Stimulated activated naive CD8-positive, alpha-beta T cell treated with anti-CD3 and anti-CD28 coated beads, Interleukin-15, Interleukin-2, amounts not matched to agents 100 ng/mL and 50 ng/mL, for 24 hours (primary cell): ENCODE measurements at regions not wholly inside any gene's neighbourhood (a gene's known extent, or its start where the extent isn't known, plus 50 kb on each side); places are given as distances from the start of the nearest gene placed in this dataset.

ENCODE experiments used
- H3K27ac Mint-ChIP-seq: one replicate; pipeline ENCODE4 v1.8.0; 2021; ENCODE audit warnings: mild to moderate bottlenecking, mixed read lengths
- H3K27me3 Mint-ChIP-seq: one replicate; pipeline ENCODE4 v1.8.0; 2021; ENCODE audit warnings: mixed read lengths
- H3K36me3 Mint-ChIP-seq: one replicate; pipeline ENCODE4 v1.8.0; 2021; ENCODE audit warnings: low read depth, mixed read lengths
- H3K4me1 Mint-ChIP-seq: one replicate; pipeline ENCODE4 v1.8.0; 2021; ENCODE audit warnings: low read depth, mixed read lengths
- H3K4me3 Mint-ChIP-seq: one replicate; pipeline ENCODE4 v1.8.0; 2021; ENCODE audit warnings: mild to moderate bottlenecking, mixed read lengths
- H3K9me3 Mint-ChIP-seq: one replicate; pipeline ENCODE4 v1.8.0; 2021; ENCODE audit warnings: mixed read lengths

DNA sequence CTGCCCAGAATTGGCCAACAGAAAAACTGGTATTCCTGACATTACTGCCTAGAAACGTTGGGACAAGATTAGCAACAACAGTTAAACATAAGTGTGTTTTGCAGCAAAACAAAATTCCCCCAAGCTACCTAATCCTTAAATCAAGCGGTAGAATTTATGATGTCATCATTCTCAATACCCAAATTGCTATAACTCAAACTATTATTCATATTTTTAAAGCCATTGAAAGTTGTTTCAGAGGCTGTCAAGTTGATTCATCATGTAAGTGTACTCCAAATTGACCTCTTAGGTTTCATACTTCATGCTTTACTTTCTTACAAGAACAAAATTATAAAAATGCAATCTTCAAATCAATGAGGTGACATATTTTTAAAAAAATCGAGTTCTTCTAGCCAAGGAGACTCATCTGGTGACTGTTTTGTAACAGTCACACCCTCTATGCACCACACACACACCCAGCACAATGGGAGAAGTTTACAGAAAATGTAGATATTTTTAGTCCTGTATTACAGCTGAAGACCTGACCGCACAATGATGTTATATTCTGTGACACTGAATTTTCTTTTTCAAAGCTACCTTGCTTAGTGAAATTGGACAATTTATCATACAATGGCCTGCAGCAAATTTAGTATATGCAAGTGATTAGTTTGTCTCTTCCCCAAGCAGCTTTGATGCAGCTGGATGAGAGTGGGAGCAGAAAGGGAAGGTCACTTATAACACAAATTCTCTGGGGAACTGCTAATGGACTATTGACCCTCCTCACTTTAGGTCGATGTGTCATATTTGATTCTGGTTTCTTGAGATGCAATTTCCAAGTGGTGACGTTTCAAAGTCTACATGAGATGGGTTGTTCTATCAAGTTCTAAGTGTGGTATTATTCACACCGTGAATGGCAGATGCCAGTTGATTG is 345.3 kb upstream of the OBI1 start:
- Mint-ChIP-seq H3K4me3 (no peak overlapping the region), H3K27me3 (peaks cover 8% of the 10 kb centered on the region), H3K27ac (no peak overlapping the region), H3K9me3 (no peaks in the 10 kb centered on the region), H3K36me3 (no peaks in the 10 kb centered on the region), H3K4me1 (no peaks in the 10 kb centered on the region)

DNA sequence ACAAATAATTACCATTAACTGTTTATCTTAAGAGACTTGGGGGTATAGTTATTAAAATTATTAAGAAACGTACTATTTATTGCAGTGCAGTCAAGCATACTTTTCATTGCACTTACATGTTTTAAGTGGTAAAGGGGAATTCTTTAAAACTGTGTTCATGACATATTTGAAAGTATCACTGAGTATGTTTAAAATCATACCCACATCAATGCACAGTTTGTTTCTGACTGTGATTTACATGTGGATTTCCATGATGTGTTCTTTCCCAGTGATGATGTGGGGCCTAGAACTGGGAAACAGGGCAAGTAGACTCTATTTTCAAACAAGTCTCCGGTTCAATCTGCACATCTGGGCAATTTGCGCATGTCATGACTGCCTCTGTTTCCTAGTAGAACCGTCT is 340.5 kb upstream of the OBI1 start:
- H3K27me3 Mint-ChIP-seq, result peaks cover 22% of the 10 kb centered on the region

DNA sequence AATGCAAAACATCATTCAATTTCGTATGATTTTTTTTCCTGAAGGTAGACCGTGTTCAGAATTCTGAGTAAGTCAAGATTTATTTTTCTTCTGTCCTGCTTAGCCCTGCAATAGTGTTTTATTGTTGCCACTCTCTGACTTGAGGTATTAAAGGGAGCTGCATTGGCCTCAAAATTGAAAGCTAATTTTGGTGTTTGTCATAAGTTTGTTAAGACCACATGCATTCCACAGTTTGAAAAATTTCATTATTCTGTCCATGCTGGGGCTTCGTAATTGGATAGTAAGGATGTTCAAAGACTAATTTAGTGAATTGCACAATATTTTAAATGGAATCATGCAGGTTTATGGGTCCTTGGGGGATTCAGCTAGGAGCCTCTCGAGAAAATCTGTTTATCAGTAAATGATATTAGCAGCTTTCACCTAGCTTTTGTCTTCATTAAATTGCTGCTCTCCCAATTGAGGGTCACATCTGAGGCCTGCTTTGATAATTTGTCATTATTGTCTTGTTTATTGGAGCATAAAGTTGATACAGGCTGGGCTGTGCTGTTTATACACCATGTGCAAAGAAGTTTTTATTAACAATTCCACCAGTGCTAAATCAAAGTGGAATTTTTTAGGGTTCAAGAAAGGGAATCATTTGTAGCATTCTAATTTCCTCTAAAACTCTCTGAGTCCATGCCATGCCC is 339.8 kb upstream of the OBI1 start:
- Mint-ChIP-seq H3K27ac (no peak overlapping the region), H3K4me1 (no peaks in the 10 kb centered on the region), H3K27me3 (peaks cover 25% of the 10 kb centered on the region), H3K9me3 (no peaks in the 10 kb centered on the region), H3K4me3 (no peak overlapping the region), H3K36me3 (no peaks in the 10 kb centered on the region)

More for the DNA sequence above, 340.5 kb upstream of the OBI1 start:
- Mint-ChIP-seq H3K27ac (no peak overlapping the region), H3K4me3 (no peak overlapping the region), H3K9me3 (no peaks in the 10 kb centered on the region), H3K36me3 (no peaks in the 10 kb centered on the region), H3K4me1 (no peaks in the 10 kb centered on the region)

DNA sequence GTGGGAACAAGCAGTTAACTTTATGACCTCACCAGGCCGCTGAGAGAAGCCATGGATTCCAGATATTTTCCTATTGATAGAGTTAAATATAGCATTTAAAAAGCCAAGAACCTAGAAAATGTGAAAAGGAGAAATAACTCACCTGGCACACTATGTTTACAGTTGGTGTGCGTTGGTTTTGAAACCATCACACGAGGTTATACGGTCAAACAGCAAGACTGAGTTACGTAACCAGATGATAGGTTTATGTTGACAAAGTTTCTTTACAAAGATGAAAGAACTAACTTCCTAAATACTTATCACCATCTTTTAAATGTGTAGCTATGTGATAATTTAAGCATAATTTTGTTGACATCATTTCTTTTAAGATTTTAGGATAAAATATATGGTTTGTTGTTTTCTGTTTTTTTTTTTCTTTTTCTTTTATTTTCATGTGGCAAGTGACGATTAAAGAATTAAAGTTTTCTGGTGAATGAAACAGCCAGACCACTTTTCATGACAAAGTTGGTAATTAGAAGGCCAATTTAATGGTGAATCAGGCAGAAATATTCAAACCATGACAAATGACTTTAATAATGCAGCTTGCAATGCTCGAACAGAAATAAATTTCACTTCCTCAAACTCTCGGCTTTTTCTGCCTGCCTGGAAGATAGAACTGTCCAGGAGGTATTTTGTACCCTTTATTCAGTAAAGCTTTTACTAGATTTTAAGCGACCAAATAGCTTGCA is 339.1 kb upstream of the OBI1 start:
- Mint-ChIP-seq H3K36me3 (no peaks in the 10 kb centered on the region), H3K4me1 (no peaks in the 10 kb centered on the region), H3K27ac (no peak overlapping the region), H3K27me3 (peaks cover 32% of the 10 kb centered on the region), H3K4me3 (no peak overlapping the region), H3K9me3 (no peaks in the 10 kb centered on the region)

DNA sequence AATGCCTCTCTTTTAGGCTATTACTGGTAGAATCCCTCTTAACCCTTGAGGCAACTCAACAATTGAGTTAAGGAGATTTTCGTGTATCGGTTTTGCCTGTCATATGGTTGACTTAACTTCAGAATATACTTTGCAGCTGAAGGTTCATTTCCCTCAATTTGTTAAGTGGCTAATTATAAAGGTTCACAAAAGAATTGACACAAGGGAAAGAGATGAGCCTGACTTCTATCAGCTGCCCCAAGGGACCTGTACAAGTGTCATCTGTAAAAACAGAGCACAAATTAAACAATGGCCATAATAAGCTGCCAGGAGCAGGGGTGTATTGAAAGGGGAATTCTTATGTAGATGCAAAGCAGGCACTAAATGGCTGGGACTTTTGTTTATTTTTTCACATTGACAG is 334.8 kb upstream of the OBI1 start:
- Mint-ChIP-seq H3K27me3 (peaks cover 35% of the 10 kb centered on the region), H3K36me3 (no peaks in the 10 kb centered on the region), H3K4me3 (no peak overlapping the region), H3K9me3 (no peaks in the 10 kb centered on the region), H3K4me1 (no peaks in the 10 kb centered on the region), H3K27ac (no peak overlapping the region)

GRCh38 chr13:78981913-78982312 is 323.0 kb upstream of the OBI1 start:
- H3K9me3 Mint-ChIP-seq, result no peaks in the 10 kb centered on the region
- peaks cover 7% of the 10 kb centered on the region for H3K27me3 Mint-ChIP-seq
- no peak overlapping the region for H3K27ac Mint-ChIP-seq
- no peaks in the 10 kb centered on the region for H3K36me3 Mint-ChIP-seq
- H3K4me3 Mint-ChIP-seq, result no peak overlapping the region
- no peaks in the 10 kb centered on the region for H3K4me1 Mint-ChIP-seq

- Mint-ChIP-seq H3K4me3 (no peak overlapping the region), H3K36me3 (no peaks in the 10 kb centered on the region), H3K27me3 (peaks cover 13% of the 10 kb centered on the region), H3K27ac (no peak overlapping the region), H3K4me1 (no peaks in the 10 kb centered on the region), H3K9me3 (no peaks in the 10 kb centered on the region)
These were observed 320.4 kb upstream of the OBI1 start for GRCh38 chr13:78979349-78979748.

DNA sequence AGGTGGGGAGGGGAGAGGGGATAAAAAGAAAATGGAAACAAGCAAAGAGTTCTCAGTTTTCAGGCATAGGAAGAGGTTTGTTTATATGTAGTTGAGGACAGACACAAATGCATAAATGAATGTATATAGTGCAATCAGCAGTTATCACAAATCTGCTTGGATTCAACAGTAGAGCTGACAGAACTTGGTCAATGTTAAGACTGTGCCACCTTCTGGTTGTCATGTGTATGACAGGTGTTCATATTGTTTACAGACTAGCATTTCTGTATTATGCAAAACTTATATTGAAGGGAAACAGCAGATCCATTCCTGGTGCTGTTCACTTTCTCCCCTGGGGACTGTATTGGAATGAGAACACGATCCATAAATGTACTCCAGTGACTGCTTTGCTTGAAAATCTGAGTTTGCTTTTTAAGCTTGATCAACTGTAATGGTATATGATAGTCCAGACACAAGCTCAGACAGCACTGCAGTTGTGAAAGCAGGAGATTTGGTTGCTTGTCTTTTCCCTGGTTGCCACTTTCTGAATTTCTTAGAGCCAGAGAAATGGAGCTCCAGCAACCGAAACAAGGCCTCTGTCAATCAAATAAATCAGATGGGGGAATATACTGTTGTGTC is 319.5 kb upstream of the OBI1 start:
- Mint-ChIP-seq H3K27me3 (peaks cover 13% of the 10 kb centered on the region), H3K27ac (no peak overlapping the region), H3K9me3 (no peaks in the 10 kb centered on the region), H3K36me3 (no peaks in the 10 kb centered on the region), H3K4me1 (no peaks in the 10 kb centered on the region), H3K4me3 (no peak overlapping the region)

GRCh38 chr13:78977311-78977710 is 318.4 kb upstream of the OBI1 start:
- Mint-ChIP-seq H3K36me3 (no peaks in the 10 kb centered on the region), H3K4me1 (no peaks in the 10 kb centered on the region), H3K27ac (no peak overlapping the region), H3K27me3 (peaks cover 13% of the 10 kb centered on the region), H3K9me3 (no peaks in the 10 kb centered on the region), H3K4me3 (no peak overlapping the region)

DNA sequence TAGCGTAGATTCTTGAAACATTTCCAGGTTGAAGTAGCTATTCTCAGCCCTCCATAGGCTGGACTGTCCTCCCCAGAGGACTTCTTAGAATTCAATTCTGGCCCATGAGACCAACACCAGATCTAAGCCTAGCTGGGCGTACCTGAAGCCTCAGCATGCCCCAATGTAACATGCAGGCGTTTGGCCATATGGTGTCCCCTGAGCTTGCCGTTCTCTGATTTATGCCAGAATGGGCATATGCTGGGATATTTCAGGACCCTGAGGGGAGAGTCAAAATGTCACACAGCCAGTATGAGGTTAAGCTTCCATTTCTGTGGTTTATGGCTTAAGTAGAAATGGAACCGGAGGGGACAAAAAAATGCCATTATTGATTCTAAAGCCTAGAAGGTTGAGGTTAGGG is 317.7 kb upstream of the OBI1 start:
- Mint-ChIP-seq H3K27ac (no peak overlapping the region), H3K9me3 (no peaks in the 10 kb centered on the region), H3K27me3 (peaks cover 13% of the 10 kb centered on the region), H3K36me3 (no peaks in the 10 kb centered on the region), H3K4me1 (no peaks in the 10 kb centered on the region), H3K4me3 (no peak overlapping the region)

GRCh38 chr13:78972561-78972960 is 313.6 kb upstream of the OBI1 start:
- H3K4me1 Mint-ChIP-seq, result no peaks in the 10 kb centered on the region
- no peaks in the 10 kb centered on the region for H3K9me3 Mint-ChIP-seq
- H3K27ac Mint-ChIP-seq, result no peak overlapping the region
- no peak overlapping the region for H3K4me3 Mint-ChIP-seq
- no peaks in the 10 kb centered on the region for H3K36me3 Mint-ChIP-seq
- peaks cover 14% of the 10 kb centered on the region for H3K27me3 Mint-ChIP-seq

GRCh38 chr13:78971355-78972025 is 312.5 kb upstream of the OBI1 start:
- Mint-ChIP-seq H3K27me3 (peaks cover 12% of the 10 kb centered on the region), H3K36me3 (no peaks in the 10 kb centered on the region), H3K27ac (no peak overlapping the region), H3K4me1 (no peaks in the 10 kb centered on the region), H3K4me3 (no peak overlapping the region), H3K9me3 (no peaks in the 10 kb centered on the region)

DNA sequence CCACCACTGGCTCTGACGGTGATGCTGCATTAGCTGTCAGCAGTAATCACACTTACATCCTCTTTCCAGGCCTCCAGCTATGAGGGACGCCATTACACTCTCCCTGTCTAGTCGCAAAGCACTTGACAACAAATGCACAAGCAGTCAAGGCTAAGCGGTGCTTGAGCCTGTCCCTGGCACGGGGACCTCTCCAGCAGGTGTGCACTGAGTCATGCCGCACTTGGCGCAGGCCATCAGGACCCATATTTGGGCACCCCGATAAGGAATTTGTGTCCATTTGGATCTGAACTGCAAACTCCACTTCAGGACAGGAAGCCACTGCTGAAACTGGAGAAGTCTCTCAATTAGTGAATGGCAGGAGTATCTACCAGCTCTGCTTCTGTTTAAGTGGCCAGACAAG is 301.9 kb upstream of the OBI1 start:
- no peaks in the 10 kb centered on the region for H3K4me1 Mint-ChIP-seq
- H3K27me3 Mint-ChIP-seq, result peaks cover 15% of the 10 kb centered on the region
- no peaks in the 10 kb centered on the region for H3K9me3 Mint-ChIP-seq
- no peaks in the 10 kb centered on the region for H3K36me3 Mint-ChIP-seq
- no peak overlapping the region for H3K4me3 Mint-ChIP-seq
- no peak overlapping the region for H3K27ac Mint-ChIP-seq

GRCh38 chr13:78958006-78958405 is 299.1 kb upstream of the OBI1 start:
- peaks cover 15% of the 10 kb centered on the region for H3K27me3 Mint-ChIP-seq
- H3K9me3 Mint-ChIP-seq, result no peaks in the 10 kb centered on the region
- no peak overlapping the region for H3K4me3 Mint-ChIP-seq
- no peaks in the 10 kb centered on the region for H3K4me1 Mint-ChIP-seq
- H3K27ac Mint-ChIP-seq, result no peak overlapping the region
- H3K36me3 Mint-ChIP-seq, result no peaks in the 10 kb centered on the region
